ENCODE measurements at regions not wholly inside any gene's neighbourhood (a gene's known extent, or its start where the extent isn't known, plus 50 kb on each side); places are given as distances from the start of the nearest gene placed in this dataset.
"Not testable (repeated sequence)": the region's sequence is repeated elsewhere in the genome, so short reads cannot be mapped to it uniquely, and the experiment has no call there.

DNA sequence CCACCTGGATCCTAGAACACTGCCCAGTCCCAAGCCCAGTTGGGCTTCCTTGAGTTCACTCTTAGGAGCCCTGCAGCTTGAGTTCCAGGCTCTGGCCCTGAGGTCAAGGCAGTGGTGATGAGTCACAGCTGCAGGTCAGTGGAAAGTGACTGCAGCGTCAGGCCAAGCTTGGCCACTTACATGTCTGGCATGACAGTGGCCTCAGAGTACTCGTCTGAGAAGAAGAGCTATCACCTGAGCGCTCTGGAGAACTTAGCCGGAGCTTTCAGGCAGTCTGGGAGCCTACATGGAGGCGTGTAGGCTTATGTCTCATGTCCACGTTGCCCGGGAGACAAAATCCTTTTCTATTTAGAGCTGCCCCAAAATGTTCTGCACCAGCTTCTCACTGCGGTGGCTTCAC is 75.6 kb downstream of the ARL6IP4 start:
- Histone ChIP-seq H3K4me3 (no peak overlapping the region), H3K4me1 (peaks cover 44% of the 10 kb centered on the region), H3K36me3 (peaks cover 10% of the 10 kb centered on the region; the same call in 1 of the 2 replicates), H3K27ac (no peak overlapping the region), H3K4me2 (no peak overlapping the region), H4K20me1 (peaks cover 66% of the 10 kb centered on the region), H3K27me3 (no peaks in the 10 kb centered on the region), H3K9me3 (no peaks in the 10 kb centered on the region), H3K9ac (no peak overlapping the region)
- no peak for TF ChIP-seq Cebpa-rat (IDR thresholded peaks at IDR 0.05)

DNA sequence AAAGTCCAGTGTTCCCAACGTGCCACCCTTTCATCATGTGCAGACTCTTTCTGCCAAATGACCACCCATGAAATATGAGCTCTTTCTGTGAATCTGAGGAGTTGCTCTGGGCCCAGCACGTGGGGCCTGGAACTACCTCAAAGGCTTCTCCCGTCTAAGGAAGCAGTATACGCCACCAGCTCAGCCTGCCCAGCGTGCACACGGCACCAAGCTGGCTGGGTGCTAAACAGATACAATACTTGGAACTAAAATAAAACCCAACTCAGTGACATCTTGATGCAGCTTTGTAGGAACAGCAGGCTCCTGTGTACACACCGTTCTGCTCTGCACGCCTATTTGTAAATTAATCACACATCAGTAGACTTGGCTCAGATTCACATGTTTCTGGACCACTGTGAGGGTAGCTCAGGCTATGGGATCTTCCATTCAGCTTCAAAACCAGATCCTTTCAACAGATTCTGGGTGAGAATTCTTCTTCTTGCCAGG is 74.8 kb downstream of the ARL6IP4 start:
- Histone ChIP-seq H3K27me3 (no peaks in the 10 kb centered on the region), H4K20me1 (peaks cover 66% of the 10 kb centered on the region), H3K9me3 (no peaks in the 10 kb centered on the region), H3K4me1 (peaks cover 37% of the 10 kb centered on the region), H3K36me3 (peaks cover 10% of the 10 kb centered on the region; the same call in 1 of the 2 replicates), H3K4me2 (no peak overlapping the region), H3K4me3 (no peak overlapping the region), H3K9ac (no peak overlapping the region), H3K27ac (no peak overlapping the region)
- TF ChIP-seq Cebpa-rat (IDR thresholded peaks at IDR 0.05): no peak

DNA sequence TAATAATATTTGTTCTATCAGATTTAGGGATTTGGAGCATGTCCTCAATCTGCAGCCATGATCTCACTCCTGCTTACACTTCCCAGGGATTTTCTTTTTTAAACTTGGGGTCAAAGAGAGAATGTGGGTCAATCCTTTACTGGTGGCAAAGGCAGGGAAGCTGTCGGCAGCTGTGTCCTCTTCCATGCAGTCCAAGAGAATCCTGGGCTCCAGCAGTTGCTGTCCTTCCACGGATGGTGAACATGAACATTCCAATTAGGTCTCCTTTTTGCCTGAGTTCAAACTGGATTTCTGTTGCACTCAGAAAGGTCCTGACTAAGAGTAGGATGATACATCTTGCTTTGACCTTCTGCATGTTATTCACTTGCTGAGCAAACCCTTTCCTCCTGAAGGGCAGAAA is 73.9 kb downstream of the ARL6IP4 start:
- Histone ChIP-seq H3K27me3 (no peaks in the 10 kb centered on the region), H3K36me3 (peaks cover 10% of the 10 kb centered on the region; the same call in 1 of the 2 replicates), H3K27ac (no peak overlapping the region), H3K4me1 (peaks cover 27% of the 10 kb centered on the region), H3K4me3 (no peak overlapping the region), H3K9ac (no peak overlapping the region), H3K9me3 (no peaks in the 10 kb centered on the region), H3K4me2 (no peak overlapping the region), H4K20me1 (peaks cover 66% of the 10 kb centered on the region)
- TF ChIP-seq Cebpa-rat (IDR thresholded peaks at IDR 0.05): no peak

DNA sequence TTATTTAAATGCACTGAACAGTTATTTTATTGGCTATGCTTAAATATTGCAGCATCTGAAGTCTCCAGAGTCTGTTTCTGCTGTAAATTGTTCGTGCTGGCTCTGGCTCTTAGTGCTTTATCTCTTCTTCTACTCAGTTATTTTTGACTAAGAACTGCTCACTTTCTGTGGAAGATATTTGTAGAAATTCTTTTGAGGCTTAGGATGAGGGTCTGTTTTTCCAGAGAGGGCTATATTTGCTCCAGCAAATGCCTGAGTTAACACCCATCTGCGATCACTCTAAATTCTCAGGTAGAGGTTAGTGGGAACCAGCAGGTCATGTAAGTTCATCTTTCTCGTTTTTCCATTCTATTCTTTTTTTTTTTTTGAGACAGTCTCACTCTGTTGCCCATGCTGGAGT is 71.1 kb downstream of the ARL6IP4 start:
- no peaks in the 10 kb centered on the region for H3K9me3 ChIP-seq
- H3K27me3 ChIP-seq: no peaks in the 10 kb centered on the region
- H3K4me1 ChIP-seq: no peaks in the 10 kb centered on the region
- peaks cover 14% of the 10 kb centered on the region; the same call in 1 of the 2 replicates for H3K36me3 ChIP-seq
- no peak for TF ChIP-seq Cebpa-rat (IDR thresholded peaks at IDR 0.05)
- H3K27ac ChIP-seq: no peak overlapping the region
- no peak overlapping the region for H3K4me3 ChIP-seq
- peaks cover 58% of the 10 kb centered on the region; the same call in 1 of the 2 replicates for H4K20me1 ChIP-seq
- H3K4me2 ChIP-seq: no peak overlapping the region
- H3K9ac ChIP-seq: no peak overlapping the region

DNA sequence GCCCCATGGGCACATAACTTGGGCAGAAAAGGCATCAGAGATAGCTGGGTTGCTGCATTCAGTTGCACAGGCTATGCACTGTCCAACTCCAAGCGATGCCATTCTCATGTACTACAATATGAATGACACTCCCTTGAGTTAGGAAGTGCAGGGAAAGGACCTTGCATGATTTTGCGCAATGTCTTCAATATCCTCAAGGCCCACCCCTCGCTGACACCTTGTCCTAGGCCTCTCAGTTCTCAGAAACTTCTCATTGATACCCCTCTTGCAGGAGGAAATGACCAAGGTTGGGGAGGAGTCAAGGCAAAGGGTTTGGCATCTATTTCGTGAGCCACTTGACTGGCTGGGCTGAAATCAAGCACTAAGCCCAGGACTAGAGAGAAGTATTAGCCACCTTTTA is 70.4 kb downstream of the ARL6IP4 start:
- Histone ChIP-seq H3K4me3 (no peak overlapping the region), H3K4me1 (no peaks in the 10 kb centered on the region; the same call in 1 of the 2 replicates), H3K36me3 (peaks cover 8% of the 10 kb centered on the region; the same call in 1 of the 2 replicates), H4K20me1 (peaks cover 58% of the 10 kb centered on the region; the same call in 1 of the 2 replicates), H3K9ac (no peak overlapping the region), H3K27ac (no peak overlapping the region), H3K9me3 (no peaks in the 10 kb centered on the region), H3K4me2 (no peak overlapping the region), H3K27me3 (no peaks in the 10 kb centered on the region)
- no peak for TF ChIP-seq Cebpa-rat (IDR thresholded peaks at IDR 0.05)

DNA sequence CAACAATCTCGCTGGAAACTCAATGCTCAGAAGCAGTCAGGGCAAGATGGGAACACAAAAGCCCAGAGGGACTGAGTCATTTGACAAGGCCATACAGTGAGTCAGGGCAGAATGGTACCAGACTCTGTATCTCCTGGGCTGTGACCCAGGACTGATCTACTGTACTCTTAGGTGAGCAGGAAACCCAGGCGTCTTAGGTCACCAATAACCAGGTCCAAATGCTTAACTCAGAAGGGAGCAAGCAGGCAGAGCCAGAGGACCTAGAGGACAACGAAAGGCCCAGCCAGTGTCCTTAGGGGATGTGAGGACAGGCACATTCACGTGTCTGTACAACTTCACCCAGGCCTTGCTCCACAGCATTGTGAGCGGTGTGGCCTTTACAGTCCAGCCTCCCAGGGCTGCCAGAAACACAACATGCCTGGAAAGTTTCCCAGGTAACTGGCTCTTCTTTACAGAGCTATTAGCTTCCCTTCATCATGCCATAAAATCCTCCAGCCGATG is 69.9 kb downstream of the ARL6IP4 start:
- no peak overlapping the region for H3K4me3 ChIP-seq
- no peak overlapping the region for H3K27ac ChIP-seq
- no peak overlapping the region for H3K9ac ChIP-seq
- peaks cover 5% of the 10 kb centered on the region; the same call in 1 of the 2 replicates for H3K36me3 ChIP-seq
- H3K4me1 ChIP-seq: peaks cover 5% of the 10 kb centered on the region; the same call in 1 of the 2 replicates
- no peak for TF ChIP-seq Cebpa-rat (IDR thresholded peaks at IDR 0.05)
- peaks cover 58% of the 10 kb centered on the region; the same call in 1 of the 2 replicates for H4K20me1 ChIP-seq
- H3K27me3 ChIP-seq: no peaks in the 10 kb centered on the region
- no peak overlapping the region for H3K4me2 ChIP-seq
- H3K9me3 ChIP-seq: no peaks in the 10 kb centered on the region

DNA sequence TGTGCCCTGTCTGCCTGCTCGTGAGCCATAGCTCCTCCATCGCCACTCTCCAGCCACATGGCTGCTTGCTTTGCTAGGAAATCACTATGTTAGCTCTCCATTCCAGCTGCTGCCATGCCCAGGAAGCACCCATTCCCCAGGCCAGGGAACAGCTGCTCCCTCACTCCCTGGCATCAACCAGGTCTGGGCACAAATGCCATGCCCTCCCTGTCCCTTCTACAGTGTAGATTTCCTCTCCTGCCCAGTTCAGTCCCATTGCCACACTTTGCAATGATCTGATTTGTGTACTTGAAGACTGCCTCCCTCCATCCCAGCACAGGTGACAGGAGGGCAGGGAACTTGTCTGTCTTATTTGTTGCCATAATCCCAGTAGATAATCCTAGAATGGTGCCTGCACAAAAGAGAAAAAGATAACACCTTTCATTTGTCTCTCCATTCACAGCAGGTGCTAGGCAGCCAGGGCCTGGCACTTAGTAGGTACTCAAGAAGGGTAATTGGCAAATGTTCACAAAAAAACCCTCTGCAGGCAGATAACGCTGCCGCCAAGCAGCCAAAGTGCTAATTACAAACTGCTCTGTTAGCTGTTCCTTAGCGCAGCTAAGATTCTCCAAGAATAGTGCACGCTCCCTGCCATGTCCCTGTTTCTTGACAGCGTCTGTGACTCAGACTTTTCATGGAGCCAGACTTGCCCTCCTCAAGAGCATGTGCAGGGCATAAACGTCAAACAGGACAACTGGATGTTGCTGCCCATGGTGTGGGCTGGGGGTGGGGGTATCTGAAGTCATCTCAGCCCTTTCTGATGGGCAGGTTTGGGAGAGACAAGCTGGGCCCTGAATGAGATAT is 69.1 kb downstream of the ARL6IP4 start:
- H3K27ac ChIP-seq: no peak overlapping the region

DNA sequence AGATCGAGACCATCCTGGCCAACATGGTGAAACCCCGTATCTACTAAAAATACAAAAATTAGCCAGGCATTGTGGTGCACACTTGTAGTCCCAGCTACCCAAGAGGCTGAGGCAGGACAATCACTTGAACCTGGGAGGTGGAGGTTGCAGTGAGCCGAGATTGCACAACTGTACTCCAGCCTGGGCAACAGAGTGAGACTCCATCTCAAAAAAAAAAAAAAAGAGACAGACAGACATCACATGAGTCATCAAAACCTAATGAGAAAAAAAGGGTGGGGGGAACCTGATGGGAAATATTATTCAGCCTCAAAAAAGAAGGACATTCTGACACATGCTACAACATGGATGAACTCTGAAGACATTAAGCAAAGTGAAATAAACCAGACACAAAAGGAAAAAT is 67.4 kb downstream of the ARL6IP4 start:
- not testable (repeated sequence) for H3K27me3 ChIP-seq, H3K9ac ChIP-seq, H3K27ac ChIP-seq, H3K9me3 ChIP-seq, H3K4me3 ChIP-seq, H3K4me2 ChIP-seq, H3K36me3 ChIP-seq
- Histone ChIP-seq H4K20me1 (peaks cover 74% of the 10 kb centered on the region), H3K4me1 (peaks cover 30% of the 10 kb centered on the region)

More for the DNA sequence above, 69.1 kb downstream of the ARL6IP4 start:
- Histone ChIP-seq H3K4me2 (no peak overlapping the region), H3K4me3 (no peak overlapping the region), H3K36me3 (peaks cover 5% of the 10 kb centered on the region; the same call in 1 of the 2 replicates), H3K9ac (no peak overlapping the region), H3K4me1 (peaks cover 12% of the 10 kb centered on the region), H3K27me3 (no peaks in the 10 kb centered on the region), H3K9me3 (no peaks in the 10 kb centered on the region), H4K20me1 (peaks cover 58% of the 10 kb centered on the region)
- no peak for TF ChIP-seq Cebpa-rat (IDR thresholded peaks at IDR 0.05)

DNA sequence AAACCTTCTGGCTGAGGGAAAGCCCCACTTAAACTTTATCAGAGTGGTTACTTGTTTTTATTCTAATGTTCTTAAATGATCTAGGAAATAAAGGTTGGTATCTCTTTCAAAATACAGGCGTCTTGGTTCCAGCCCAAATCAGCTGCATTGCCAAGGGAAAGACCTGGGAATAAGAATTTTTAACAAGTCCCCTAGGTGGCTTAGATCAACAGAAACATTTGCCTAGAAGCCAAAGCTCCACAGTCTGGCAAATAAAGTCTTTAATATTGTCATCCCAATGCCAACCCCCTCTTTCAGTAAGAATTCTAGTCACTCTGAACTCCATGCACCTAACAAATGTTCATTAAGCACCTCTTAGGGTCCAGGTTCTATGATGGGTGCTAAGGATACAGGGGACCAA is 66.8 kb downstream of the ARL6IP4 start:
- H3K4me2 ChIP-seq: no peak overlapping the region
- no peaks in the 10 kb centered on the region for H3K27me3 ChIP-seq
- H3K27ac ChIP-seq: no peak overlapping the region
- no peak overlapping the region for H3K9ac ChIP-seq
- H3K36me3 ChIP-seq: peaks cover 5% of the 10 kb centered on the region; the same call in 1 of the 2 replicates
- H3K9me3 ChIP-seq: no peaks in the 10 kb centered on the region
- TF ChIP-seq Cebpa-rat (IDR thresholded peaks at IDR 0.05): no peak
- peaks cover 80% of the 10 kb centered on the region for H4K20me1 ChIP-seq
- H3K4me1 ChIP-seq: peaks cover 36% of the 10 kb centered on the region
- H3K4me3 ChIP-seq: no peak overlapping the region

DNA sequence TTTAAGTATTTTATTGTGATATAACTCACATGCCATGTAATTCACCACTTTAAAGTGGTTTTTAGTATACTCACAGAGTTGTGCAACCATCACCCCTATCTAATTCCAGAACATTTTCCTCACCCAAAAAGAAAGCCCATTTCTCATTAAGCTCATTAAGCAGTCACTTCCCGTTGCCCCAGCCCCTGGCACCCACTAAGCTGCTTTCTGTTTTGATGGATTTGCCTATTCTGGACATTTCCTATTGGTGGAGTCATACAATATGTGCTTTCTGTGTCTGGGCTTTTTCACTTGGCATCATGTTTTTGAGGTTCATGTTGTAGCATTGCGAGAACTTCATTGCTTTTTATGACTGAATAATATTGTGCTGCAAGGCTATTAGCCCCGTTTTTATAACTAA is 66.0 kb downstream of the ARL6IP4 start:
- no peaks in the 10 kb centered on the region for H3K27me3 ChIP-seq
- peaks cover 44% of the 10 kb centered on the region for H3K4me1 ChIP-seq
- TF ChIP-seq Cebpa-rat (IDR thresholded peaks at IDR 0.05): no peak
- no peak overlapping the region for H3K4me2 ChIP-seq
- peaks cover 5% of the 10 kb centered on the region; the same call in 1 of the 2 replicates for H3K36me3 ChIP-seq
- no peak overlapping the region for H3K4me3 ChIP-seq
- H3K9ac ChIP-seq: no peak overlapping the region
- no peak overlapping the region for H3K27ac ChIP-seq
- peaks cover 89% of the 10 kb centered on the region for H4K20me1 ChIP-seq
- H3K9me3 ChIP-seq: no peaks in the 10 kb centered on the region

Data from BLaER1 (cell line).